ENCODE measurements at regions not wholly inside any gene's neighbourhood (a gene's known extent, or its start where the extent isn't known, plus 50 kb on each side); places are given as distances from the start of the nearest gene placed in this dataset.

DNA sequence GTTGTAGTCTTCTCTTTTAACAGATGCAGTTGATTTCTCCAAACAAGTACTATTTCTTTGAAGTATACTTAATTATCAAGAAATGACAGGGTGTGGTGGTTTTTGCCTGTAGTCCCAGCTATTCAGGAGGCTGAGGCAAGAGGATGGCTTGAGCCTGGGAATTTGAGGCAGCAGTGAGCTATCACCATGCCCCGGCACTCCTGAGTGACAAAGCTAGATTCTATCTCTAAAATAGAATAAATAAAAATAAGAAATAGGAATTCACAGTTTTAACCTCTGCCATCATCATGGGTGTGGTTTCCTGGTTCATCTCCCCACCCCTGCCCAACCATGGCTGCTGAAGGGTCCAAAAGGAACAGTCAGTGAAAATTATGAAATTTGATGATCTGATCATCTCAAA, 290.2 kb upstream of the FLRT2 start:
- DNase-seq, result no peak

DNA sequence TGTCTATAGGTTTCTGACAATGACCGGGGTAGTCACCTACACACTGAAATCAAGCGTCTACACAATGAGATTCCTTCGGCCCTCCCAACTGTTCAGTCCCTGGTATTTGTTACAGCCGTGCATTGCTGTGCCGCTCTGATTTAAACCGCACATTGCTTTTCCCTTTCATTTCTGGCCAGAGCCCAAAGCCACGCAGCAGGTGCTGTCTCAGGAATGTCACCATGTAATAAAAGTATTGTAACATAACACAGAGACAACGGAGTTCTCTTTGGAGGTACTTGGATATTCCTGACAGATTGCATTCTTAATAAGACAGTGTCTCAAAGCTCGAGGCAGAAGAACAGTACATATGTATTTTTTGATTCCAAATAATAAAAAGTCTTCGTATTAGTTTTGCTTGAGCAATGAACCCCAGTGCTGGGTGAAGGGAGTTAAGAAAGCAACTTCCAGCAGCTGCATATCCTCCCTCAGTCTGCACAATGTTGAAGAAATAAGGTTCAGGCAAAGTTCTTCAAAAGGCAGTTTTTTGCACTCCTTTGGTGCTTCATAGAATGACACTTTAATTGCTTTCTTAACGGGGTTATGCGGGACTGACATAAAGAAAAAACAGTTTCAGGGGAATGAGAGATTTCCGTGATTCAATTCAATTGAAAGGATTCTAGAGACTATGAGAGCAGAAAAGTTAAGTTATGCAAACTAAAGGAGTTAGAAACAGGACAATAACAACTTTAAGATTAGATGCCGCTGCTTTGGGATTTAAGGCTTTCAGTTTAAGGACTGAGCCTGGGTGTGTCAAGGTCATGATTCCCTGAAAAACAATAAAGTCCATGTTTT, 288.7 kb upstream of the FLRT2 start:
- no peak for DNase-seq

DNA sequence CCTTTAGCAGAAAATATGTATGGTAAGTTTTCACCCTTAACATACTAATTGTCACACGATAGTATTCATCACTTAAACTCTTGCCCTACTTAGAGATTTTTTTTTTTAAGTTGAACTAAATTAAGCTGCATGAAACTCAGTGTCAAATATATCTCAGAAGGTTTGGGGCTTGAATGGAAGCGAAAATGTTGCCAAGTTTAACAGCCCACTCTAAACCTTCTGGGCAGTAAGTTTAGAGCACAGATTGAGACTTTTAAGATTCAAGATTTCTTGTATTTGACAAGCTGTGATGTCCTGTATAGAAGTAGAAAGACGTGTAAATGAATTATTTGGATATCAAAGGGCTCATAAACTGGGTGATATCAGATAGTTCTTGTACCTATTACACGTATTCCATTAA, 287.3 kb upstream of the FLRT2 start:
- no peak for DNase-seq

DNA sequence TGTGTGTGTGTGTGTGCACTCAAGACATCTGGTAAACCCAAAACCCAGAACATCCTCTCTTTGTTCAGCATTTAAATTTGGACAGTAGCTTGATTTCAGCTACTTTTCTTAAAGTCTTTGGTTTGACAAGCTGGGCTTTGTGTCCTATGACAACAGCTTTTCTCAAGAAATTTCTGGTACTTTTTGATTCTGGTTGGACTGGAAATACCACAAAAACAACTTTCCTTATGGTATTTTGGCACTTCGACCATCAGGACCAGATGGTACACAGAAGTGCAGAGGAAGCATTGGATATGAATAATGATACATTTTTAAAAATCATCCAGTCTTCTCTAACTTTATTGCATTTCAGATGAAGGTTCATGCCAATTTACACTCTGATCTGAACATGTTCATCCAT, 286.6 kb upstream of the FLRT2 start:
- no peak for DNase-seq

DNA sequence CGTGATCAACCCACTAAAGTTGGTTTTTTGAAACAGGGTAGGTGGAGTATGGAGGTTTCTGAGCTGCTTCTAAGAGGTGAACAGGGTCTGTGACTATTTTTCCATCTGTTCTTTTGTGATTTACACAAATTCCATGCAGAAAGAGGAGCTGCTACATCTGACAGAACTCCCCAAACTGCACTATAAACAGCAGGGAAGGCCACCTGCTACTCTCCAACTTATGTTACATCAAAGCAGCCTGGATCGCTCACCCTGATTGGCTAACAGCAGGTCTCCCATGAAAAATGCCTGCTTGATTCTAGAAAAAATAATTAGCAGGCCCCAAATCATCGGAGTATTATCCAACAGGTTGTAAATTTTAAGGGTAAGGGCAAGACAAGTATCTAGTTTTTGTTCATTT, 282.9 kb upstream of the FLRT2 start:
- no peak for DNase-seq

DNA sequence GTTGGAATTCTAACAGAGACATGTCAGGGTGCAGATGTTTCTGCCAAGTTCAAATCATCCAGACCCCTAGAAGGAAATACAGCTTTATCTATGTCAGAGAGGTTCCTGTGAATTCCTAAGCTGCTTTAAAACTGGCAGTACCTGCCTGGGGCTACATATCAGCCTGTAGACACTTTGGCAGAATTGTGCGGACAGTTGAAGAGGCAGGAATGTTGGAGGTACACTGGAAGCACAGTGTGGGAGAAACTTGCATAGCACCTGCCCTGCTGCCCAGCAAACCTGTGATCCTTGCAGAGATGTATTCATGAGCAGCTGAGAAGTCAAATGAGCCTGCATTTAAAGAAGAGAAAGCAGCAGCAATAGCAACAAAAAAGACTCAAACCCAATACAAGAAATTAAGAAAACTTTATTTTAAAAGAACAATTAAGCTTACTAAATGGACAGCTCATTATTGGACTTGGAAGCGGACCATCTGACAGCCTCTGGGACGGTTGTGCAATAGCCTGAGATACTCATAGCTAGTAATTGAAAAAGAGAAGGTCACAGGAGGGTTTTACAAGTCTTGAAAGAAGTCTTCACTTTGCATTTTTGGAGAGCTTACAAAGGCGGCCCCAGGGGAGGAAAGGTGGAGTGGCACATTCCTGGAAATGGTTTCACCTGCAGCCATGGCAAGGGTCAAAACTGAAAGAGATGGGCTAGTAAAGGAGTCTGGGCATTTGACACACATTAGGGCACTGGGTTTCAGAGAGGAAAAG, 280.9 kb upstream of the FLRT2 start:
- DNase-seq, result no peak

DNA sequence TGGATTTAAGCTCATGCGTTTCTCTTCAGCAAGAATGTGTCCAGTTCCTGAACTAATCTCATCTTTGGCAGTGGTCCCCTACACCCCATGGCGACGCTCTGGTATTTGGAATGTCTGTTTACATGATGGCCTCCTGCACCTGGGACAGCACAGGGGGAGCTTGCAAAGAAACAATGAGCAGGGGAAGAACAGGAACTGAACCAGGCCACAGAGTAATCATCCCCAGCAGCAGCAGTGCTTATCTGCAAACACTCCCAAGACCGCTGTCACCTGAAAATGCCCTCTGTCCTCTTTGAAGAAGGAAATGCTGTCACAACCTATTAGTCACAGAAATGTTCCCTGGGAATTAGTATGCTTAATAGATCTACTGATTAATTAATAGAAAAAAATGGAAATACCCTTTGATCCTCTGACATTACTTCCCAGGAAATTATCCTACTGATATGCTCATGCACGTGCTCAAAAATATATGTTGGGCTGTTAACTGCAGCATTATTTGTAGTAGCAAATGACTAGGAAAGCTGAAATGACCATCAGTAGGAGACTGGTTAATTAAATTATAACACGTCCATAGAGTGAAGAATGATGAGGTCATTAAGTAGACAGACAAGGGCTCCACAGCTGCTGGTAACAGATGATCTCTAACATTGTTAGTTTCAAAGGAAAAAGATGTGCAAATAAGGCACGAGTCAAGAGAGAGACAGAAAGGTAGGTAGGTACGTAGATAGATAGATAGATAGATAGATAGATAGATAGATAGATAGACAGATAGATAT, 279.3 kb upstream of the FLRT2 start:
- DNase-seq, result no peak

DNA sequence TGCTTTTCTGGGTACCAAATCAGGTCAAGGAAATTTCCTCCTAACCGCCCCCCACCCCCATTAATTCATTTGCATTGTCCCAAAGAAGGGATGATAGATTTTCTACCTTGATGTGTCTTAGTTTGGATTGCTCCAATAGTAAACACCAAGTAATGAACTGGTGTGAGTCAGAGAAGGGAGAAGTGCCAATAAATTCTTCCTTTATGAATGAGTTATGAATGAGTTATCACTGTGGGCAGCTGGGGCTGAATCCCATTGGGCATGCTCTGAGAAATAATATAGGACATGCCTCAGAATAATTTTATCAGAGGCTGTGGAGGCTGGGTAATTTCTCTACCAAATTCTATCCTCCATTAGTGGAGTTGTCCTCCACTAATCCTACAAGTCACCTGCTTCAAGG, 277.9 kb upstream of the FLRT2 start:
- DNase-seq, result no peak

DNA sequence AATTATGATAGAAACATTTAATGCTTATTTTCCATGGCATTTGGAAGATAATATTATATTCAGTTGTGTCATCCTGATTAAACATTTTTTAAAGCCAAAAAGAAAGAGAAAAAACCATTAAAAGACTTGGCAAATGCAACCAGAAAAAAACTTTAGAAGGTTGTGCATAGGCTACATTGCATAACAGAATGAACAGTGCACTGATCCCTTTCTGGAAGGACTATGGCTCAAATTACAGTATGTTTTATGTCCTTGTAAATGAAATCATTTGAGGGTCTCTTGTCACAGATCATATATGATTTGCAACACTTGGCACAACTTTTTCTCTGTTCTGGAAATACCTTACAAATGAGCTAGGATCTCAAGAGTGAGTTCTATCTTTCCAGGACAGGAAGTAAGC, 275.2 kb upstream of the FLRT2 start:
- no peak for DNase-seq

DNA sequence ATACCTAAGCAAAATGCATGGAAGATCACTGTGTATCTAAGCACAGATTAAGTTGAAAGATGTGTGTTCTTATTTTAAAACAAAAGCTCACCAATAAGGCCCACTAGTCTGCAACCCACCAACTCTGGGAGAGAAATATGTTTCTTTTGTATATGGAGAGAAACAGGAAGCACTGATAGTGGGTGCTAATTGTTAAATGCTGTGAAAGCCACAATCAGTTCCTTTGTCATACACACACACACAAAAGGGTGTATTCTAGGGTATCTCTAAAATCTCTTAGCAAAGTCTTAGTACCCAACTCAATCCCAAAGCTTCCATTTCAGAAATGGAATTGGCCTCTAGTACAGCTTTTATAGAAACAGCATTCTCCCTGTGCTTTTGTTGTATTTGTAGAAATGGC, 272.7 kb upstream of the FLRT2 start:
- DNase-seq, result no peak

DNA sequence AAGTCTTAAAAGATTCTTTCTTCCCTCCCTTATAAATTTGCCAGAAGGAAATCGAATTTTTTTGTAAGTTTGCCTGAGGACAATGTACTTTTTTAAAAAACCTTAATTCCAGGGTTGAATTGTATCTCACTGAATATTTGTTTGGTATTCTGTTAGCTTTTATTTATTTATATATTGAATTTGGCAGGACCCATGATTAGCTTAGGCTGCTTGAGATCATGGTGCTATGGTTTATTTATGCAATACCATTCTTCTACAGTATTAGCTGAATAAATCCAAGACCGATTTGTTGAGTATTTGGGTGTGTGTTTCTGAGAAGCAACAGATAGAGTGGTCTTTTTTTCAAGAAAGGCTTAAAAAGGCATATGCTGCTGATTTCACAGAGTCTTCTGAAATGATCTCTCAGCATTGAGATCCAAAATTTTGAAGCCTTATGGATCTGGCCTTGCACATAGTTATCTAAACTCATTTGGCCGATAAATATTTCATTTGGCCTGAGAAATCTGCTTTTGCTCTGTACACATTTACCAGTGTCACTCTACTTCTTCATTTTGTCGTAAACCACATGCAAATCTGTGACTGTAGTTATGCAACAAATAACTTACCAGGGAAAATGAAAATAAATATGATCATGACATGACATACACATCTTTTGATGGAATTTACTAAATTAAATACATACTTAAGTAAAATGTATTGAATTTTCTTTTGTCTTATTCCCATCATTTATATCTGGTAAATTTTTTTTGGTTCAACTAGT, 265.8 kb upstream of the FLRT2 start:
- no peak for DNase-seq

DNA sequence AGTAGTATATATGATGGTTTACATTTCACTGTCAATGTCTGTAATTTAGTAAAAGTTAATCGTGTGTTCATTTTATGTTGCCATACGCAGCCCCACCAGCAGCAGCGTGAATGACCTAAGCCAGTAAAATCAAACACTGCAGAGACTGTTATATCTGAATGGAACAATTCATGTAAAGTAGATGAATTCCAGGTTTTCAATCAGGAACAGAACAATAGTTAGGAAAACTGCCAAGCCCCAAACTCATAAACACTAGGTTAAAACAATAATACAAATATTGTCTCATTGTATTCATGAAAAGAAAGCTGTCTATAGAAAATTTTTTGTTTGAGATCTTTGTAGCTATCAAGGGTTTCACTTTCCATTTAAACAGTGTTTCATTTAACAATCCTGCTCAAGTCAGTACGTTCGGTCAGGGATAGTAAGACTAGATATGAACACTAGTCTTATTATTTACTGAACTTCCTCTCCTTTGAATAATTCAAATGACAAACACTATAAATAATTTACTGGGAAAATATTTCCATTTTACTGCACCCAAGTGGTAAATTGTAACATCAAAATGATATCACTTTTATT, 256.8 kb upstream of the FLRT2 start:
- no peak for DNase-seq

DNA sequence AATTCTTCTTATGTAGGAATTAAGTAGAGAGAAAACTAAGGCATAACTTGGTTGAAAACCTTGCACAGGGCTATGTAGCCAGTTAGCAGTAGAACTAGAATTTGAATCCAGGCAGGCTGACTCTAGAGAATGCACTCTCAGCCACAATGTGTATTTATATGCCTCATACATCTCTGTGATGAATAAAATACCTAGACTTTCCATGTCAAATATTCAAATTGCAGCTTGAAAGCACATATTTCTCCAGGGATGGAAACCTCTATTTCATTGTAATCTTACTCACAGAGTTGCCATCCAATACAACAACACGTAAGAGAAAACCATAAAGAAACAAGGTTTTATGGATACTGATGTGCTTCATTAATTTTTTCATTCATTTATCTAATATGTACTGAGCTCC, 256.0 kb upstream of the FLRT2 start:
- DNase-seq, result no peak

DNA sequence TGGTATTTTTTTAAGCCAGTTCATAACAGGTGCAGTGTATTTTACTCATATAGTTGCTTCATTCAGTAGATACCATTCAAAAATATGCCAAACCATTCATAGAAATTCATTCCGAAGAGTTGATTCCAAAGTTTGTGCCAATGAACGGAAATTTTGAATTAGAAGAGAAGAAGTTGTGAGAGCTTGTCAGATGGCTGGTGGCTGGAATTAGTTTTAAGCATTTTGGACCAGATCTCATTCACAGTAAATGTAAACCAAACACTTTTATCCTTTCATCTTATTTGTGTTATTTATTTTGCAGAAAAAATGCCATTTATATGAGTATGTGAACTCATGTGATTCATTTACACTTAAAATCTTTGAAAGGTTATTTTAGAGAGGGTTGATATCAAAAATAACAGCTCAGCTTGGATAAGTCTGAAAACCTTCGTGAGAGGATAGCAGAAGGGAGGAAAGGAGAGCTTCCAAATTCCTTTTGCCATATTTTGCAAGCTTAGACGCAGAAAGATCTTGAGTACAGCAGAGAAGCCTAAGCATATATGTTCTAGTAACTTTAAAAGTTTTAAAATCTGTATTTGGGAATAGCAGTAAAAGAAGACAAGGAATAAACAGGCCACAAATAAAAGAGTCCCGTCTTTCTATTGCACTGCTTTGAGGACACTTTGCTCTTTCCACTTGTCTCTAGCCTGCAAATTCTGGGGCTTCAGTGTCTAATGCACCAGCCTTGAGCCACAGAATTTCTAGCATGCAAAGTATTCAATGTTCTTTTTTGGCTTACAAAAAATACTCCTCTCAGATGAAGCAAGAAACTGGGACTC, 253.6 kb upstream of the FLRT2 start:
- no peak for DNase-seq

DNA sequence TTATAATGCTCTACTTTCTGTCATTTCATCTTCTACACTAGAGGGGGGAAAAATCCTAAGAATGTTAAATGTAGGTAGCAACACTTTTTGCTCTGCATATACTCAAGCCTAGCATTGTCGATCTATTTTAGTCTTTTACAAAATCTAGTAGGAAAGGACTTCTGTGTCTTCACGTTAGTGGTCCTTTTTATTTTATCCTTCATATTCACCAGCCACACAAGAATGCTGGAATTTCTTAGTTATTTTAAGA, 253.0 kb upstream of the FLRT2 start:
- DNase-seq, result no peak

DNA sequence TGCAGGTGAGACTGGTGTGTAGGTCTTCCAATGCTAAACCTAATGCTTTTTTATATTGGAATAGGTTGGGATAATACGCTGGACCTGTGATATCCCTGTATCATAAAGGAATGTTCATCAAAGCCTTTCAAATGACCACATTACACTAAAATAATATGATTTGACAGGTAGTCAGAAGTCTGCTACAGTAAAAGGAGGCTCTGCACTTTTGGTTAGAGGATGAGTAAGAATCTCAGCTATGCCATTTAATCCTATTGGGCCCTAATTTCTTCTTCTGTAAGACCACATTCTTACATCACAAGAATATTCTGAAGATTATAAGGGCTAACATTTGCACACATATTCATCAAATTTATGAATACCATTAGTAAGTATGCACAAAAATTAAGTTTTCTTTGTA, 250.5 kb upstream of the FLRT2 start:
- no peak for DNase-seq

DNA sequence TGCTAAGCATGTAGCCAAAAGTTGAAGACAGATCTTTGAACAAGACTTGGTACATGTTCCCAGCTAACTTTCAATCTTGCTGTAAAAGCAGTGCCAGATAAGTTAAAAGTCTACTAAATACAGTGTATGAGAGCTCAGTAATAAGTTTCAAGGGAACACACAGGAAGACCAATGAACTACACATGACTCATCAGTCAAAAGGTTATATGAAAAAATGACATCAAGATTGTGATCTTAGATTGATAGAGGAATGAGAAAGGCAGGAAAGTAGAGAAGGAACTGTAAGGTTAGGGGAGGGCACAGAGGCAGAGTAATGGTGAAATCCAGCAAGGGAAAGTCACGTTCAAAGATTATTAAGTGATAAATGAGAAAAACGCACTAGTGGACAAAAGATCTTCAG, 249.9 kb upstream of the FLRT2 start:
- DNase-seq, result no peak

DNA sequence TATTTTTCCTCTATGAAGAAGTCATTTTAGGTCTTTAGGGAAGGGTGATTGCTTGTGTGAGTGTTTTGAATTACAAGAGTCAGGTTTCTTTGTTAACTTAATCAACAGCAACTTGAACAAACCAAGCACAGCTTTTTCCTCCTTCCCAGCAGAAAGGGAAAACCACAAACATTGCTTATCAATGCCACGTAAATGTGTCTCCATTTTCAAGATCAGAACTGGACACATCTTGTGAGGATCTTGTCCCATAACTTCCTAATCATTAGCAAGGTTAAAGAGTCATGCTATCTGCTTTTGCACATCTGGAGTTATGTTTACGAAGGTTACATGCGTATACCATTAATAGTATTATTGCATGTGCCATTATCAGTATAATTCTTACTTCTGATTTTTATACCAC, 248.0 kb upstream of the FLRT2 start:
- no peak for DNase-seq

DNA sequence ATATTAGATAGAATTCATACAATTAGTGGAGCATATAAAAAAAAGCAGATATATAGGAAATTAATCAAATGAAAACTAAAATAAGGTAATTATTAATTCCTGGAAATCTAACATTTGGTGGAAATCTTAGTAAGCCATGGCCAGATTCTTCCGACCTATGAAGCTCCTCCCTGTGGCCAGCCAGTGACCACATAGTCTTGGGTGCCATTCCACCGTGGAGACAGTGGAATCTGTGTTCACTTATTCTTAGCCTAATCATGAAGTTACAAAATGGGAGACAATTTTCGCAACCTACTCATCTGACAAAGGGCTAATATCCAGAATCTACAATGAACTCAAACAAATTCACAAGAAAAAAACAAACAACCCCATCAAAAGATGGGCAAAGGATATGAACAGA, 241.9 kb upstream of the FLRT2 start:
- no peak for DNase-seq

DNA sequence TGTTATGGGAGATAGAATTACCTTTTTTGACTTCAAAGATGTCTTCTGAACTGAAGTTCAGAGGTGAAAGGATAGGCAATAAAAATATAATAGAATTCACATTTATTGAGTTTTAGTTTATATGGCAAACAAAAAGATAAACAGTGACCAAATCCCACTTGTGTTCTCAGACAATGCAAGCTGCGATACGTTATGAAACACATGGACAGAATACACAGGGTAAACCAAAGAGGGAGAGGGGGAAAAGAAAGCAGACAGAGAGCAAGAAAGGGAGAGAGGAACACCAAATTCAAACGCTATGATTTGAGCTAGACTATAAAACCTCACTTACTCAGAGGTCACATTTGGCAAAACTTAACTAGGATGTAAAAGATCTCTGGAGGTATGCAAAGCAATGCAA, 238.2 kb upstream of the FLRT2 start:
- no peak for DNase-seq

DNA sequence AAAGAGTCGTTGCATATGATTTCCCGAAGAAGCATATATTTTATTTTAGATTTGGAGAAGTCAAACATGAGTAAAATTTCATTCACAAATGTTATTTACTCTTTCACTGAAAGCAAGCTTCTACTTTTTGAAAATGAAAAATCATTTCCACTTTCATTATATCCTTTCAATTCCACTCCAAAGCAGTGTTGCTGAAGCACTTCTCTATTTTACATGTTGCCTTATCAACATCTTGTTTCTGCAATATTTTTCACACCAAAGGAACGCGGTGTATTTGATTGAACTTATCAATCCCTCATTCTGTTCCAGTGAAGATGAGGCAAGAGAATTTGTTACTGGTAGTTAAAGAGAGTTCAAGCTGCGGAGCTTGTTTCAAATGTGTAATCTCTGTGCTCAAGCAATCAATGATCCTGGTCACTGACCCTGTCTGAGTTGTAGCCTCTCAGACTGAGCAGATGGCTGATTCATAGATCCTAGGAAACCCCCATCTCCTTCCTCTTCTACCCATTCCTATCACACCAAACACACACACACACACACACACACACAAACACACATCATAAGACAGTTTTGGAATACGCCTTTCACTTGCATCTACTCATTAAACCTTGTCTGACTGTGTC, 236.2 kb upstream of the FLRT2 start:
- no peak for DNase-seq

DNA sequence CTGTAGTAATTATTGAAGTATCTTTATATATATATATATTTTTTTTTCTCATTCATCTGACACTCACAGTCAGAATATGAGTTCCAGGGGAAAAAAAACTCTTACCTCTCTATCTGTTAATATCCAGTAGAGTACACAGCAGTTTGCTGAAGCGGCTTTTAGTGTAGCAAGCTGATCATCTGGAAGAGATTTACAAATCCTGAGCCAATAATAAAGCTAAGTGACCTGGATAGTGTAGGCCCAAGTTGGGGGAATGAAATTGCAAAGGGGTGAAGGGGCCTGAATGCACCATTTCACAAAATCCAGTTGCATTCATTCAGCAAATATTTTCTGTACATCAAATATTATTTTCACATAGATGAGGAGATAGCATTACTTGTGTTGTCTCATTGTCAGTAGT, 234.6 kb upstream of the FLRT2 start:
- no peak for DNase-seq
